ENCODE measurements at regions not wholly inside any gene's neighbourhood (a gene's known extent, or its start where the extent isn't known, plus 50 kb on each side); places are given as distances from the start of the nearest gene placed in this dataset.

GRCh38 chr1:105416261-105416660 is 1640.2 kb upstream of the PRMT6 start (continued):
- TF ChIP-seq, protein P1, sequence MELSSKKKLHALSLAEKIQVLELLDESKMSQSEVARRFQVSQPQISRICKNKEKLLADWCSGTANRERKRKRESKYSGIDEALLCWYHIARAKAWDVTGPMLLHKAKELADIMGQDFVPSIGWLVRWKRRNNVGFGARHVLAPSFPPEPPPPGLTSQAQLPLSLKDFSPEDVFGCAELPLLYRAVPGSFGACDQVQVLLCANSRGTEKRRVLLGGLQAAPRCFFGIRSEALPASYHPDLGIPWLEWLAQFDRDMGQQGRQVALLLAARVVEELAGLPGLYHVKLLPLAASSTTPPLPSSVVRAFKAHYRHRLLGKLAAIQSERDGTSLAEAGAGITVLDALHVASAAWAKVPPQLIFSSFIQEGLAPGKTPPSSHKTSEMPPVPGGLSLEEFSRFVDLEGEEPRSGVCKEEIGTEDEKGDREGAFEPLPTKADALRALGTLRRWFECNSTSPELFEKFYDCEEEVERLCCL (CRISPR knock-in tag; IDR thresholded peaks at IDR 0.05; ENCODE audit: borderline replicate concordance): no peak
- TF ChIP-seq FIP1L1 (IDR thresholded peaks at IDR 0.05; ENCODE audit: borderline replicate concordance, insufficient read depth, low read depth, low read length) (no peak), GFI1 (CRISPR knock-in tag; IDR thresholded peaks at IDR 0.05; ENCODE audit: borderline replicate concordance) (no peak)

DNA sequence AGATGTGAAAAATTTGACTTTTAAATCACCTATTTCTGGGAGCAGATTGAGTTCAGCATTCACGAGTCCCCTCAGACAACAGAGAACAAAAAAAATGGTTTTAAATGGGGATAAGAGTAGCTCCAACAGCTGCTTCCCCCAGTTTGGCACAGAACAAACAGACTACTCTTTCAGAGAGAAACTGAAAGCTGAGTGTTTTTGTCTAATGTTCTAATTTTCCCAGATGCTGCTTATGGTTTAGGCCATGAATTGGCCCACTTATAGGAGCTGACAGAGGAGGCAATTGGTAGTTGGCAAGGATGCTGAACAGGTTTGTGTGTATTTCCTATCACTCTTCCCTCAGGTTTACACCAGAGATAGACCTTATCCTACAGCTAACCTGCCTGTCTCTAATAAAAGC is 1637.4 kb upstream of the PRMT6 start:
- in situ Hi-C loops (cut with HindIII; ENCODE audit: extremely low pct_ligation_motif_present, low pct_unique_long_range_greater_than_20kb): no loop called here

More for the DNA sequence above, 1637.4 kb upstream of the PRMT6 start:
- DNase-seq (ENCODE audit: low spot score) (no peak), ATAC-seq (no peak), FAIRE-seq (no peak)
- Histone ChIP-seq H3K36me3 (replicated peaks in 1 of 2; ENCODE audit: control insufficient read depth in 1 of 2, insufficient read depth in 2 of 2, low read length in 2 of 2) (no peaks in the 10 kb centered on the region), H3K4me3 (replicated peaks in 1 of 3; ENCODE audit: insufficient read depth in 1 of 3, low read depth in 2 of 3, low read length in 3 of 3) (no peak overlapping the region), H3K9me3 (ENCODE audit: low read length) (peaks cover 55% of the 10 kb centered on the region), H3K27ac (ENCODE audit: extremely low read length, insufficient read depth, low read length) (no peak overlapping the region), H2AFZ (ENCODE audit: low read length) (no peak overlapping the region), H3K9ac (ENCODE audit: insufficient read depth, low read depth, low read length) (no peak overlapping the region), H3K4me1 (ENCODE audit: insufficient read depth, low read length) (no peaks in the 10 kb centered on the region), H3K79me2 (ENCODE audit: insufficient read depth, low read length) (no peaks in the 10 kb centered on the region), H4K20me1 (ENCODE audit: insufficient read depth, low read length) (no peaks in the 10 kb centered on the region), H3K4me2 (ENCODE audit: low read depth, low read length) (no peak overlapping the region), H3K27me3 (ENCODE audit: control insufficient read depth in 1 of 2, insufficient read depth in 2 of 2, low read length in 2 of 2) (no peaks in the 10 kb centered on the region)
- intact Hi-C loops (cut with micrococcal nuclease; ENCODE audit: unreplicated experiment): no loop called here
- TF ChIP-seq ESRRA (CRISPR knock-in tag; IDR thresholded peaks at IDR 0.05; ENCODE audit: low read depth) (no peak), ZNF224 (CRISPR knock-in tag; IDR thresholded peaks at IDR 0.05) (no peak), ZNF75D (CRISPR knock-in tag; IDR thresholded peaks at IDR 0.05; ENCODE audit: borderline replicate concordance) (no peak), JARID2 (CRISPR knock-in tag; IDR thresholded peaks at IDR 0.05; ENCODE audit: insufficient replicate concordance) (no peak), ZNF275 (CRISPR knock-in tag; IDR thresholded peaks at IDR 0.05; ENCODE audit: borderline replicate concordance) (no peak), EHMT2 (IDR thresholded peaks at IDR 0.05; ENCODE audit: borderline replicate concordance, low read depth, low read length) (no peak), HIVEP1 (CRISPR knock-in tag; IDR thresholded peaks at IDR 0.05) (no peak), PHF5A (CRISPR knock-in tag; IDR thresholded peaks at IDR 0.05; ENCODE audit: low read depth, unreplicated experiment) (no peak), GPN1 (CRISPR knock-in tag; IDR thresholded peaks at IDR 0.05; ENCODE audit: borderline replicate concordance) (no peak), THYN1 (CRISPR knock-in tag; IDR thresholded peaks at IDR 0.05; ENCODE audit: borderline replicate concordance, low read depth) (no peak), ZBTB37 (CRISPR knock-in tag; IDR thresholded peaks at IDR 0.05) (no peak), JDP2 (CRISPR knock-in tag; IDR thresholded peaks at IDR 0.05; ENCODE audit: borderline replicate concordance) (no peak), CHD4 (IDR thresholded peaks at IDR 0.05; ENCODE audit: borderline replicate concordance, low read length) (no peak), CENPX (CRISPR knock-in tag; IDR thresholded peaks at IDR 0.05) (no peak)
- TF ChIP-seq, protein P2, sequence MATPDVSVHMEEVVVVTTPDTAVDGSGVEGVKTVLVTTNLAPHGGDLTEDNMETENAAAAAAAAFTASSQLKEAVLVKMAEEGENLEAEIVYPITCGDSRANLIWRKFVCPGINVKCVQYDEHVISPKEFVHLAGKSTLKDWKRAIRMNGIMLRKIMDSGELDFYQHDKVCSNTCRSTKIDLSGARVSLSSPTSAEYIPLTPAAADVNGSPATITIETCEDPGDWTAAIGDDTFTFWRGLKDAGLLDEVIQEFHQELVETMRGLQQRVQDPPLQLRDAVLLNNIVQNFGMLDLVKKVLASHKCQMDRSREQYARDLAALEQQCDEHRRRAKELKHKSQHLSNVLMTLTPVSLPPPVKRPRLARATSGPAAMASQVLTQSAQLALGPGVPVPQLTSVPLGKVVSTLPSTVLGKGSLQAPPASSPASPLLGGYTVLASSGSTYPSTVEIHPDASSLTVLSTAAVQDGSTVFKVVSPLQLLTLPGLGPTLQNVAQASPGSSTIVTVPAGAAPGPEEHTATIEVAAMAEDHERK (CRISPR knock-in tag; IDR thresholded peaks at IDR 0.05; ENCODE audit: low read depth): no peak
- ChIA-PET POLR2A (no interaction called here), CTCF (ENCODE audit: low intra/inter-chr PET ratio, low total read pairs) (no interaction called here)
- no TSS peak for BruUV-seq (replicated peaks)
- WGBS (ENCODE audit: low lambda C conversion rate): 0% methylated on average over 1 of the region's 1 CpG
